HL-60 (cell line): ENCODE measurements at regions not wholly inside any gene's neighbourhood (a gene's known extent, or its start where the extent isn't known, plus 50 kb on each side); places are given as distances from the start of the nearest gene placed in this dataset.

ENCODE experiments used
- DNase-seq, 2 experiments: peaks; one replicate each; pipeline ENCODE4 v3.0.0-alpha.2; 2010 to 2020; ENCODE audit warnings: low read depth in 1 of 2, low spot score in 1 of 2
- H3K27ac ChIP-seq: fragments of 250-450 bp; sonication (Bioruptor Pico); replicated peaks from 2 replicates; pipeline ENCODE4 v1.5.1; 2020; ENCODE audit warnings: mild to moderate bottlenecking, moderate library complexity
- H3K27me3 ChIP-seq: fragments of 250-450 bp; sonication (Bioruptor Pico); 2 replicates; pipeline ENCODE4 v1.5.1; 2021; ENCODE audit warnings: mild to moderate bottlenecking, moderate library complexity; ENCODE audit not compliant: insufficient read depth, poor library complexity, severe bottlenecking
- H3K4me3 ChIP-seq: replicated peaks from 2 replicates; pipeline ENCODE4 v1.5.1; 2011; ENCODE audit warnings: mild to moderate bottlenecking, control low read depth, low read length; ENCODE audit not compliant: insufficient read depth
- GABPA ChIP-seq: IDR thresholded peaks from 2 replicates; pipeline ENCODE4 v1.6.1; 2012; ENCODE audit warnings: low read depth
- POLR2AphosphoS5 ChIP-seq: IDR thresholded peaks from 2 replicates; pipeline ENCODE4 v1.6.1; 2012; ENCODE audit warnings: low read depth
- REST ChIP-seq: IDR thresholded peaks from 2 replicates; pipeline ENCODE4 v1.6.1; 2012; ENCODE audit warnings: low read depth; ENCODE audit not compliant: insufficient replicate concordance
- SPI1 ChIP-seq: IDR thresholded peaks from 2 replicates; pipeline ENCODE4 v1.6.1; 2012; ENCODE audit warnings: low read depth, mild to moderate bottlenecking, borderline replicate concordance
- TF ChIP-seq, protein P1 (sequence below): IDR thresholded peaks from one replicate; pipeline ENCODE4 v1.5.1; 2011; ENCODE audit warnings: low read length, control low read depth, inconsistent platforms; ENCODE audit not compliant: insufficient read depth

DNA sequence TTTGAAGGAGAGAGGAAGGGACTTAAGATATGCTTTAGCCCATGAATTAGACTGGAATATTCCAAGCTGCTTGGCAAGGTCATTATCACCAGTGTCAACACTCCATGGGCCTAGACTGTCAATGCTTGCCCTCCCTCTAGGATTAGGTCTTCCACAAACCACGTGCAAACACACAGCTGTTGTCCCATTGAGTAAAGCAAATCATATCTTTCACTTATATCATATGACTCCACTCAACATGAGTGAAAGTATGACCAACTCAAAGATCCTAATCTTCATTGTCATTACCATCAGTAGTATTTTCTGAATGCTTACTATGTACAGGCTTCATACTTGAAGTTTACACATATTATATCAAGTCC, 57.0 kb upstream of the GRAMD2B start:
- TF ChIP-seq POLR2AphosphoS5, result no peak
- no peak for TF ChIP-seq GABPA
- TF ChIP-seq SPI1, result no peak
- TF ChIP-seq, protein P1, sequence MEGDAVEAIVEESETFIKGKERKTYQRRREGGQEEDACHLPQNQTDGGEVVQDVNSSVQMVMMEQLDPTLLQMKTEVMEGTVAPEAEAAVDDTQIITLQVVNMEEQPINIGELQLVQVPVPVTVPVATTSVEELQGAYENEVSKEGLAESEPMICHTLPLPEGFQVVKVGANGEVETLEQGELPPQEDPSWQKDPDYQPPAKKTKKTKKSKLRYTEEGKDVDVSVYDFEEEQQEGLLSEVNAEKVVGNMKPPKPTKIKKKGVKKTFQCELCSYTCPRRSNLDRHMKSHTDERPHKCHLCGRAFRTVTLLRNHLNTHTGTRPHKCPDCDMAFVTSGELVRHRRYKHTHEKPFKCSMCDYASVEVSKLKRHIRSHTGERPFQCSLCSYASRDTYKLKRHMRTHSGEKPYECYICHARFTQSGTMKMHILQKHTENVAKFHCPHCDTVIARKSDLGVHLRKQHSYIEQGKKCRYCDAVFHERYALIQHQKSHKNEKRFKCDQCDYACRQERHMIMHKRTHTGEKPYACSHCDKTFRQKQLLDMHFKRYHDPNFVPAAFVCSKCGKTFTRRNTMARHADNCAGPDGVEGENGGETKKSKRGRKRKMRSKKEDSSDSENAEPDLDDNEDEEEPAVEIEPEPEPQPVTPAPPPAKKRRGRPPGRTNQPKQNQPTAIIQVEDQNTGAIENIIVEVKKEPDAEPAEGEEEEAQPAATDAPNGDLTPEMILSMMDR, result no peak
- no peak for TF ChIP-seq REST
- Histone ChIP-seq H3K4me3 (no peak overlapping the region), H3K27ac (no peak overlapping the region), H3K27me3 (no peaks in the 10 kb centered on the region)
- DNase-seq, result no peak

GRCh38 chr5:126368239-126368812, 54.9 kb upstream of the GRAMD2B start:
- Histone ChIP-seq H3K27me3 (no peaks in the 10 kb centered on the region), H3K4me3 (no peak overlapping the region), H3K27ac (no peak overlapping the region)
- DNase-seq, result no peak
- TF ChIP-seq REST, result no peak
- no peak for TF ChIP-seq SPI1
- TF ChIP-seq GABPA, result no peak
- TF ChIP-seq, protein P1, result no peak
- TF ChIP-seq POLR2AphosphoS5, result no peak

DNA sequence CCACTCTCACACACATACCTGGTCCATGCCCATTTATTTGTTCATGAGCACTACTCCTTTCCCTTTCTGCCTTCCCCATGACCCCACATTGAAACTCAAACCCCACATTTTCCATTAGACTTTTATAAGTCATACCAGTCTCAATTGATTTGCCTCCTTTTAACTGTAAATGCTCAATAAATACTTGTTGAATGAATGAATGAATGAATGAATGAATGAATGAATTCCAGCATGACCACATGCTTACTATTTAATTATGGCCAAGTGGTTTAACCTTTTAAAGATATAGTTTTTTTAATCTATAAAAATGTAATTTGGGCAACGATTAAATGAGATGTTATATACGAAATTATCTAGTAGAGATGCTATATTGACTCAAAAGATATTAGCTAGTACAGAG, 54.1 kb upstream of the GRAMD2B start:
- Histone ChIP-seq H3K27me3 (no peaks in the 10 kb centered on the region), H3K27ac (no peak overlapping the region), H3K4me3 (no peak overlapping the region)
- DNase-seq, result no peak
- TF ChIP-seq GABPA (no peak), REST (no peak), SPI1 (no peak), POLR2AphosphoS5 (no peak)
- TF ChIP-seq, protein P1, result no peak
